Left kidney (tissue), 1 donor: ENCODE measurements at regions not wholly inside any gene's neighbourhood (a gene's known extent, or its start where the extent isn't known, plus 50 kb on each side); places are given as distances from the start of the nearest gene placed in this dataset.
"Not testable (repeated sequence)": the region's sequence is repeated elsewhere in the genome, so short reads cannot be mapped to it uniquely, and the experiment has no call there.

Experiments used
- DNase-seq: peaks from one replicate; pipeline ENCODE4 v3.0.0-alpha.2; 2013

DNA sequence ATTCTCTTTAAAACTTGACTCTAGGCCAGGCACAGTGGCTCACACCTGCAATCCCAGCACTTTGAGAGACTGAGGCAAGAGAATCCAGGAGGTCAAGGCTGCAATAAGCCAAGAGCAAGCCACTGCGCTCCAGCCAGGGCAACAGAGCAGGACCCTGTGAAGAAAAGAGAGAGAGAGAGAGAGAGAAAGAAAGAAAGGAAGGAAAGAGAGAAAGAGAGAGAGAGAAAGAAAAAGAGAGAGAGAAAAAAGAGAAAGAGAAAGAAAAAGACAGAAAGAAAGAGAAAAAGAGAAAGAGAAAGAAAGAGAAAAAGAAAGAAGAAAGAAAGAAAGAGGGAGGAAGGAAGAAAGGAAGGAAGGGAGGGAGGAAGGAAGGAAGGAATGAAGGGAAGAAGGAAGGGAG lies 76.7 kb downstream of the RIN2 start:
- DNase-seq, result no peak

DNA sequence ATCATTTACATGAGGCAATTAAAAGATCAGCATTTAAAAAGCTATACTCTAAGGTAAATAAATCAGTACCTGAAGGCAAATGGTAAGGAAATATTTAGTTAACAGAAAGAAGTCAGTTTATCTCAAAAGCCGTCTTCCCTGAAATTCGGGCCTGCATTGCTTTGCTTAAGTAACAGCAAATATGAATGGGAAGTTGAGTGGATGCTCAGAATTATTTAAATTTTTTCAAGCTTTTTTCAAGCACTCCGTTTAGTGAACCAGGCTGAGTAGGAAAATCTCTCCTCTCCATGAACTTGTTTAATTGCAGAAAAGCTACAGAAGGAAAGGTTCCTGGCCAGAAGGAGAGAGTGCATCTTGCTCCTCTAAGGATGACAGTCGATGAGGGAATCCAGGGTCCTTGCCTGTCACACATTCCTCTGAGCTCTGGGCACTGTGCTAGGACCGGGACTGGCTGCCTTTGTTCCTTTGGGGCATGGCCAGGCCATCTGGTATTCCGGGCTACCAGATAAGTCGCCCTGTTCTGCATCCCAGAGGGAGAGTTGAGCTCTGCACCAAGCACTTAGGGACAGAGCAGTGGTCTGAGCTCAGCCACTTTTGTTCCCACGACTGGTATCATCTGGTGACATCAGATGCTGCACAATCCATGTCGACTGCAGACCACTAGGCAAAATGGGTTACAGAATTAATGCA lies 77.6 kb downstream of the RIN2 start:
- DNase-seq, result no peak

GRCh38 chr20:19838468-19838867 lies 80.4 kb downstream of the RIN2 start:
- no peak for DNase-seq

- no peak for DNase-seq
These were observed 81.0 kb downstream of the RIN2 start for GRCh38 chr20:19839053-19839452.

- DNase-seq, result no peak
These were observed 82.2 kb downstream of the RIN2 start for GRCh38 chr20:19840111-19840710.

DNA sequence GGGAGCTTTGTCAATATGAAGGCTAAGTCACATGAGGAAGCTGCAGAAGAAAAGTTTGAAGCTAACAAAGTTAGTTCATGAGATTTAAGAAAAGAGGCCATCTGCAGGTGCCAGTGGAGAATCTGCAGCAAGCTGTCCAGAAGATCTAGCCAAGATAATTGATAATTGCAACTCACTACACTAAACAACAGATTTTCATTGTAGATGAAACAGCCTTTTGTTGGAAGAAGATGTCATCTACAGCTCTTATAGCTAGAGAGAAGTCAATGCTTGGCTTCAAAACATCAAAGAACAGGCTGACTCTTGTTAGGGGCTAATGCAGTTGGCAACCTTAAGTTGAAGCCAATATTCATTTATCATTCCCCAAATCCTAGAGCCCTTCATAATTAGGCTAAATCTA lies 83.7 kb downstream of the RIN2 start:
- no peak for DNase-seq

- not testable (repeated sequence) for DNase-seq
These were observed 86.8 kb downstream of the RIN2 start for GRCh38 chr20:19844850-19845249.

DNA sequence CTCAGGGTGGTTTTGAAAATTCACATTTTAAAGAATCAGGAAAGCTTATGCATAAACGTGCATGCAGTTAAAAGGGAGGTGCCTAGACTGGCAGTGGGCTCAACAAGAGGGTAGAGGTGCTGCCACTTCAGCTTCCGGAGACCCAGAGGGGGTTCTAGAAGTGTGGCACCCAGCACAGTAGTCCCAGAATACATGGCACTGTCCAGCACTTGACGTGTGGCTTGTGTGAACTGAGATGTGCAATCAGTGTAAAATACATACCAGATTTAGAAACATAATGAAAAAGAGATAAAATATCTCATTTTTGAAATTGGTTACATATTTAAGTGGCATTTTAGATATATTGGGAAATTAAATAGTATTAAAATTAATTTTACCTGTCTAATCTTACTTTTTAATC lies 89.3 kb downstream of the RIN2 start:
- DNase-seq, result no peak

DNA sequence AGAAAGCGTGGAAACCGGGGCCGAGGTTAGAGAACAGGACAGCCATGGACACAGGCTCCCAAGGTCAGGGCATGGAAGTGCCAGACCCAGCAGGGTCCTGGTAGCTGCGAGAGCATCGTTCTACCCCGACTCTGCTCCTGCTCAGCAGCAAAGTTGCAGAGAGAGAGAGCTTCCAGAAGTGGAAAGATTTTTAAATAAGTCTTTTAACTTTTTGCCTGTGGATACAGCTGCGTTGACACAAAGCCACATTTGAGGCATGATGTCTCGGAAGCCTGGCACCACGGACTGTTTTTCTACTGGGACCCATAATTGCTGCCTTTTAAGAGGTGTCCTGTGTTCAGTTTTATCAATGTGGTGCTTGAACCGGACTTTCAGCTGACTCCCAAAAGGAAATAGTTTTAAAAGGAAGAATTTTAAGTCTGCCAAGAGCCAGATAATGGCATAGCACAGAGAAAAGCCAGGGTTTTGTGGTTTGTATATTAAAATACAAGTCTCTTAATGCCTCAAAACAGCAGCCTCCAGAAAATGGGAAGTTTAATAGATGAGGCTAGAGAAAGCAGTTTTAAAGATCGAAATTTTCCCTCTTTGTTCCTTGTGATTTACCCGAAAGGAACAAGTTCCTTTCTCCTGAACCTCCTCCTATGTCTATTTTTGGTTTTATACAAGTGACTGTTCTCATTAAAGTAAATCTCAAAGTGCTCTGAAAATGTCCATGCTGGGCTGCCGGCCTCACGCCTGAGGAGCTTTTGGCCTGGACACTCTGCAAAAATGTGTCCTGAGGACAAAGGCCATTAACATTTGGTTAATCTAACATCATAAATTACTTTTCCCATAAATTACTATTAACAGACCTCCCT lies 91.5 kb downstream of the RIN2 start:
- no peak for DNase-seq

DNA sequence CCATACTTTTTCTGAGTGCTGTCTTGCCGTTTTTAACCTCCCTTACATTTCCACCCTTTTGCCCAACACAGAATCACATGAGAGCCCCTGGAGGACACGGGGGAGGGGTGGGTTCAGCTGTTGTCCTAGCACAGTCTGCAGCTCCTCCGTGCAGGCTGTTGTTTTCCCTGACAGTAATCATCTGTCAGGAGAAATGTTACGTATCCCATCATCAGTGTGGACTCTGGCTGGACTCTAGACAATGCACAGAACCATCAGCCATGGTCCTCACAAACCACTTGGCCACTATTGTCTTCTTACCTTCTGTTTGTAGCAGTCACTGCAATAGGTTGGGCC lies 92.1 kb downstream of the RIN2 start:
- peak; percentile 36 for DNase-seq

GRCh38 chr20:19851861-19852260 lies 93.8 kb downstream of the RIN2 start:
- DNase-seq, result no peak

- DNase-seq, result no peak
These were observed 97.4 kb downstream of the RIN2 start for GRCh38 chr20:19855416-19855815.

DNA sequence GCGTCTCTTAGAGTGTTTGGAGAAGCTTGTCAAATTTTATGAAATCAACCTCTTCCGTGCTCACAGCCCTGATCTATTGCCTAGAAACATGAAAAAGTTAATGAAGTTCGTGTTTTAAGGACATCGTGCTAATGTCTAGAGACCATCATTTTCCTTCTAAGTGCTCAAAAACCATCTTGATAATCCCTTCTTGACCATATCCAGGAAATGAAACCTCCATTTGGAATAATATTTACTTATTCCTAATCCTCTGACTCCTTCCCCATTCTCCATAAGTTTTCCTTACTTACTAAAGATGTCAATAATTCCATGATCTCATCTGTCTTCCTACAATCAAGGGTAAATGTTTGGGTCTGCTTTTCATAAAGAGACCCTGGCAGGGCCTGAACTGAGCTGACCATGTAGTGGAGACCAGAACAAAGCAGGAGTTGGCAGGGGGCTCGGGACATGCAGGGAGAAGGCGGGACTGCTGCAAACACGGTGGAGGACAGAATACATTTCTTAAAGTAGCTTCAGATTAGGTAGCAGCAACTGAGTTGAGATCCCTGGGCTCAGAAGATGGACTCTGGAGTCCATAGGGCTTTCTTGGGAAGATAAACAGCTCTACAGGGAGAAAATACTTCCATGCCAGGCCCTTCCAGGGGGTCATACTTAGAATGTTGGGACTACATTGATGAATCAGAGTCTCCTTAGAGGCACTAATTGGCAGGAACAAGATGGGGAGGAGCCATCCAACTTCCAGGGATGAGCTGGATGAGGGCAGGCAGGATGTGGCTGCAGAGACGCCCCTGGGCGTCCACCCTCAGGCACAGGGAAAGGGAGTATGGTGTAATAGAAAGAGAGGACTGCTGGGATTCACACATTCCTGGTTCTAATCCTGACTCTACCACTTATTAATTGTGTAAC lies 100.7 kb downstream of the RIN2 start:
- no peak for DNase-seq

DNA sequence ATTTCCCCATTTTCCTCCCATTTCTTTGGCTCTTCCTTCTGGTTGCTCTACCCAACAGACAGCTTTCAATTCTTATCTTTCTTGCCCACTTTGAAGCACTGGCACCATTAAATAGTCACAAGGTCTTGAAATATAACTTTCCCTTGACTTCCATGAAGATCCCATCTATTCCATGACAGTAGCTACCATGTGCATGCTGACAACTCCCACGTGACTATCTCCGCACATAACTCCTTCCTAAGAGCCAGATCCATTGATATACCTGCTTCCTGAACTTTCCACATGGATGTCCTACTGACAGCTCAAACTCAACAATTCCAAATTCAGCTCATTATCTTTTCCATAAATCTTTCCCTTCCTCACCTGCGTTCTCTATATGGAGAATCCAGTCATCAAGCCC lies 101.4 kb downstream of the RIN2 start:
- DNase-seq, result no peak

DNA sequence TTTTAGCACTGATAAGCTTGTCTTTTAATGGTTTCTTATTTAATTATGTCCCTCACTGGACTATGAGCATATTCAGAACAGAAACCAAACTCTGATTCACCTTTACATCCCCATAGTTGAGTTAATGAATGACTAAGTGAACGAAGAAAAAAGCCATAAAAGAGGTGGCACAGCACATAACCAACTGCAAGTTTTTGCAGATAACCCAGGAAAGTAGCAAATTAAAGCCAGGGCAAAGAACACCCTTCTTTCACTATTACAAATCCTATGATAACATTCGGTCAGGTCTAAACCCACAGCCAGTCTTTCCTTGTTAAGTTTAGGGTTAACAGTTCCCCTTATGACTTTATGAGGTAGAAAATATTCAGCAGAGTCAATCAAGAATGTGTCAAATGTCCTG lies 102.7 kb downstream of the RIN2 start:
- DNase-seq, result no peak

DNA sequence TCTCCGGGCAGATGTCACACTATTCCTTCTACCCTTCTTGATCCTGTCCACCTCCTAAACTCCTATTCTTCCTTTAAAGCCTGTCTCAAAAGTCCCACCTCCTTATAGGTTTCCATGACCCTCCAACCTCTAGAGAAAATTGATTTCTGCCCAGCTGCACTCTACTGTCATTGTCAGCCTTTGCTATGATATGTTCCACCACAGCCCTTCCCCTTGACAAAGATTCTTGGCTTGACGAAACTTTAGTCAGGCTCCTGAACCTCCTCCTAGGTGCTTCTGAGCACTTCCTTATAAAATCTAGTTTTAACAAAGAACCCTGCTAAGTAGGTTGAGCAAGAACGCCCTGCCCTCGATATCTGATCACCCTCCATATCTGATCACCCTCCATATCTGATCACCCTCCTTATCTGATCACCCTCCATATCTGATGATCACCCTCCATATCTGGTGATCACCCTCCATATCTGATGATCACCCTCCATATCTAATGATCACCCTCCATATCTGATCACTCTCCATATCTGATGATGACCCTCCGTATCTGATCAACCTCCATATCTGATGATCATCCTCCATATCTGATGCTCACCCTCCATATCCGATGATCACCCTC lies 103.2 kb downstream of the RIN2 start:
- DNase-seq, result no peak

DNA sequence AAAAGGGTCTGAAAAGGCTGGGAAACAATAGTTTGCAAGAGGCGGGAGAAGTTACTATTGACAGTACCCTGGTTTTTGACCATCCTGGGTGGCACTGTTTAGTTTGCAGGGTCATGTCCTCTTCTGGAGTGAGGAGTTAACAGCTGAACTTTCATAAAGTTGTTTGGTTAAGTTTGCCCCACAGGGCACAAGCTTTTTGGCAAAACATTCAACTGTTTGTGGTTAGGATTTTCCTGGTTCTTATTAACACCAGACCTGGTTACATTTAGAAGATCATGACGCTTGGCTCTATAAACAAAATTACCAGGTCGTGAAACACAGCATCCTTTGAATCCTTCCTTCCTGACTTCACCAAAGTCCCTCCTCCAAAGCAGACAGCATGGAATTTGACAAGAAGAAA lies 106.1 kb downstream of the RIN2 start:
- DNase-seq, result no peak

- DNase-seq, result no peak
These were observed 108.0 kb downstream of the RIN2 start for GRCh38 chr20:19866070-19866469.

- no peak for DNase-seq
These were observed 109.0 kb downstream of the RIN2 start for GRCh38 chr20:19867074-19867473.

DNA sequence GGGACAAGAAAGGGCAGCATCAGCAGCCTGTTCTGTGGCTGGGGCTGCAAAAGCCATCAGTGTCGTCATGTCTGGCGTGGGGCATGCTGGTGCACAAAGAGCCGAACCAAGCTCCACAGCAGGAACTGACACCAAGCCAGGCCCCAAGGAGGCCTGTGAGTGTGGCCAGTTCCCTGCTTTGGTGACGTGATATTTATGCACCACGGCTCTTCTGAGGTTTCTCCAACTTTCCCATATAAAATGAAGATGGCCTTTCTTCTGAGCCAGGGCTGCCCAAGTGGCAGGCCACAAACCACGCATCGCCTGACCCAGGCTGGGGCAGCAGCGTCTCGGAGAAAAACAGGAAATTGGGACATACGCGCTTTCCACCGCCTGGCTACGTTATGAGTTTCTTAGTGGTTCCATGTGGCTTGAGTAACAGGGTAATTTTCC lies 109.9 kb downstream of the RIN2 start:
- DNase-seq, result no peak

DNA sequence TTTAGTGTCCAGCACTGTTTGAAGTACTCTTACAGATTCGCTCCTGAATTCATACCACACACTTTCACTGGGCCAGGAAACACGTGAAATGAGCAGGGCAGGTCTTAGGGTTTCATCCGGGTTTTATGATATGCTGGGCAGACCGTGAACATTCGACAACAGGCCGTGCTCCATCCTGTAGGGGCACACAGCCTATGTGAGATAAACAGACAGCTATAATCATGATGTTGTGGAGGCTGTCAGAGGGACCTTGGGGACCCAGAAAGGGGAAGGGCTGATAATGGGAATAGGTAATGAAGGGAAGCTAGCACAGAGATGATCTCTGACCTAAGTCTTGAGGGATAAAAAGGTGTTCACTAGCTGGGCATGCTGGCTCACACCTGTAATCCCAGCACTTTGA lies 110.4 kb downstream of the RIN2 start:
- no peak for DNase-seq

- no peak for DNase-seq
These were observed 113.9 kb downstream of the RIN2 start for GRCh38 chr20:19872001-19872400.
